ENCODE measurements at regions not wholly inside any gene's neighbourhood (a gene's known extent, or its start where the extent isn't known, plus 50 kb on each side); places are given as distances from the start of the nearest gene placed in this dataset.

DNA sequence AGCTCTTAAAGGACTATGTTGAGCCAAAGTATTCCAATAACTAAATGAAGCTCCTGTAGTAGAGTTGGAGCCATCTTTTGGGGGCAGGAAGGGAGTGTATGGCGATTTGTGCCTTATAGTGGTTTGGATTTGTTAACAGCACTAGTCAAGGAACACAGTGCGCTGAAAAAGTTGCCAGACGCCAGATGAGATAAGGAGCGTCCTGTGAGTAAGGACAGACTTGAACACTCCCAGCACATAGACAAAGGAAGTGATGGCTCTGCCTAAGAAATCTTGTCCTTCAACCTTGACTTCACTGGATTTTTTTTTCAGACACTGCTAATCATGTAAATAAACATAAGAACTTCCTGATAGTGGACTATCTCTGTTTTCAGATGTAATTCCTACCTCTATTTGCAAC lies 136.9 kb downstream of the TRMT11 start (continued):
- TF ChIP-seq TCF3 (CRISPR knock-in tag; IDR thresholded peaks at IDR 0.05) (peak; percentile 85), TEAD4 (IDR thresholded peaks at IDR 0.05; ENCODE audit: low read length) (peak; percentile 90), TEAD4 (CRISPR knock-in tag; IDR thresholded peaks at IDR 0.05; ENCODE audit: borderline replicate concordance) (no peak), POLR2G (IDR thresholded peaks at IDR 0.05; ENCODE audit: low read depth, low read length) (no peak), HDAC2 (IDR thresholded peaks at IDR 0.05) (peak; percentile 84; the same call in 1 of the 2 replicates), GATA2 (CRISPR knock-in tag; IDR thresholded peaks at IDR 0.05) (peak; percentile 81), NCOA1 (IDR thresholded peaks at IDR 0.05; ENCODE audit: low read depth) (peak; percentile 71; the same call in 1 of the 2 replicates), SMAD3 (CRISPR knock-in tag; conservative IDR thresholded peaks at IDR 0.05) (no peak), CBFB (CRISPR knock-in tag; IDR thresholded peaks at IDR 0.05) (no peak), CCAR2 (IDR thresholded peaks at IDR 0.05; ENCODE audit: low read depth, low read length) (no peak), MXI1 (IDR thresholded peaks at IDR 0.05; ENCODE audit: low read depth, low read length) (no peak), PML (IDR thresholded peaks at IDR 0.05; ENCODE audit: low read length) (peak; percentile 80), NUFIP1 (IDR thresholded peaks at IDR 0.05; ENCODE audit: partially characterized antibody) (no peak), ATF7 (IDR thresholded peaks at IDR 0.05) (peak; percentile 61), ZNF253 (CRISPR knock-in tag; conservative IDR thresholded peaks at IDR 0.05) (no peak), POU5F1 (IDR thresholded peaks at IDR 0.05; ENCODE audit: borderline replicate concordance, low read depth, low read length, partially characterized antibody) (no peak), YY1 (IDR thresholded peaks at IDR 0.05; ENCODE audit: borderline replicate concordance in 1 of 3, control insufficient read depth in 1 of 3, extremely low read depth in 1 of 3, insufficient read depth in 3 of 3, insufficient read length in 1 of 3, insufficient replicate concordance in 2 of 3, low read depth in 1 of 3, low read length in 2 of 3) (peak in 1 of 3 experiments; percentile 33), FUS (optimal IDR thresholded peaks at IDR 0.05; ENCODE audit: low read depth, low read length) (no peak), ZNF695 (CRISPR knock-in tag; IDR thresholded peaks at IDR 0.05) (no peak)
- TF ChIP-seq, protein P1, sequence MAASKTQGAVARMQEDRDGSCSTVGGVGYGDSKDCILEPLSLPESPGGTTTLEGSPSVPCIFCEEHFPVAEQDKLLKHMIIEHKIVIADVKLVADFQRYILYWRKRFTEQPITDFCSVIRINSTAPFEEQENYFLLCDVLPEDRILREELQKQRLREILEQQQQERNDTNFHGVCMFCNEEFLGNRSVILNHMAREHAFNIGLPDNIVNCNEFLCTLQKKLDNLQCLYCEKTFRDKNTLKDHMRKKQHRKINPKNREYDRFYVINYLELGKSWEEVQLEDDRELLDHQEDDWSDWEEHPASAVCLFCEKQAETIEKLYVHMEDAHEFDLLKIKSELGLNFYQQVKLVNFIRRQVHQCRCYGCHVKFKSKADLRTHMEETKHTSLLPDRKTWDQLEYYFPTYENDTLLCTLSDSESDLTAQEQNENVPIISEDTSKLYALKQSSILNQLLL (CRISPR knock-in tag; IDR thresholded peaks at IDR 0.05; ENCODE audit: borderline replicate concordance) = no peak
- TF ChIP-seq, protein P2, sequence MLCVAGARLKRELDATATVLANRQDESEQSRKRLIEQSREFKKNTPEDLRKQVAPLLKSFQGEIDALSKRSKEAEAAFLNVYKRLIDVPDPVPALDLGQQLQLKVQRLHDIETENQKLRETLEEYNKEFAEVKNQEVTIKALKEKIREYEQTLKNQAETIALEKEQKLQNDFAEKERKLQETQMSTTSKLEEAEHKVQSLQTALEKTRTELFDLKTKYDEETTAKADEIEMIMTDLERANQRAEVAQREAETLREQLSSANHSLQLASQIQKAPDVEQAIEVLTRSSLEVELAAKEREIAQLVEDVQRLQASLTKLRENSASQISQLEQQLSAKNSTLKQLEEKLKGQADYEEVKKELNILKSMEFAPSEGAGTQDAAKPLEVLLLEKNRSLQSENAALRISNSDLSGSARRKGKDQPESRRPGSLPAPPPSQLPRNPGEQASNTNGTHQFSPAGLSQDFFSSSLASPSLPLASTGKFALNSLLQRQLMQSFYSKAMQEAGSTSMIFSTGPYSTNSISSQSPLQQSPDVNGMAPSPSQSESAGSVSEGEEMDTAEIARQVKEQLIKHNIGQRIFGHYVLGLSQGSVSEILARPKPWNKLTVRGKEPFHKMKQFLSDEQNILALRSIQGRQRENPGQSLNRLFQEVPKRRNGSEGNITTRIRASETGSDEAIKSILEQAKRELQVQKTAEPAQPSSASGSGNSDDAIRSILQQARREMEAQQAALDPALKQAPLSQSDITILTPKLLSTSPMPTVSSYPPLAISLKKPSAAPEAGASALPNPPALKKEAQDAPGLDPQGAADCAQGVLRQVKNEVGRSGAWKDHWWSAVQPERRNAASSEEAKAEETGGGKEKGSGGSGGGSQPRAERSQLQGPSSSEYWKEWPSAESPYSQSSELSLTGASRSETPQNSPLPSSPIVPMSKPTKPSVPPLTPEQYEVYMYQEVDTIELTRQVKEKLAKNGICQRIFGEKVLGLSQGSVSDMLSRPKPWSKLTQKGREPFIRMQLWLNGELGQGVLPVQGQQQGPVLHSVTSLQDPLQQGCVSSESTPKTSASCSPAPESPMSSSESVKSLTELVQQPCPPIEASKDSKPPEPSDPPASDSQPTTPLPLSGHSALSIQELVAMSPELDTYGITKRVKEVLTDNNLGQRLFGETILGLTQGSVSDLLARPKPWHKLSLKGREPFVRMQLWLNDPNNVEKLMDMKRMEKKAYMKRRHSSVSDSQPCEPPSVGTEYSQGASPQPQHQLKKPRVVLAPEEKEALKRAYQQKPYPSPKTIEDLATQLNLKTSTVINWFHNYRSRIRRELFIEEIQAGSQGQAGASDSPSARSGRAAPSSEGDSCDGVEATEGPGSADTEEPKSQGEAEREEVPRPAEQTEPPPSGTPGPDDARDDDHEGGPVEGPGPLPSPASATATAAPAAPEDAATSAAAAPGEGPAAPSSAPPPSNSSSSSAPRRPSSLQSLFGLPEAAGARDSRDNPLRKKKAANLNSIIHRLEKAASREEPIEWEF (CRISPR knock-in tag; IDR thresholded peaks at IDR 0.05) = no peak
